Activated CD4-positive, CD25-positive, alpha-beta regulatory T cell treated with anti-CD3 and anti-CD28 coated beads, Interleukin-2, amount 50 U/mL, for 72 hours (primary cell): ENCODE measurements at regions not wholly inside any gene's neighbourhood (a gene's known extent, or its start where the extent isn't known, plus 50 kb on each side); places are given as distances from the start of the nearest gene placed in this dataset.

Experiments
- DNase-seq: peaks from one replicate; pipeline ENCODE4 v3.0.0; 2021

GRCh38 chr15:25051399-25052154, 96.8 kb downstream of the SNRPN start:
- no peak for DNase-seq

GRCh38 chr15:25052191-25052999, 97.6 kb downstream of the SNRPN start:
- no peak for DNase-seq

GRCh38 chr15:25053000-25053815, 98.4 kb downstream of the SNRPN start:
- peak; percentile 13 for DNase-seq

- DNase-seq: no peak
These were observed 99.5 kb downstream of the SNRPN start for GRCh38 chr15:25054329-25054728.

GRCh38 chr15:25054943-25055342, 100.2 kb downstream of the SNRPN start:
- peak; percentile 3 for DNase-seq

GRCh38 chr15:25055356-25056068, 100.7 kb downstream of the SNRPN start:
- peak; percentile 6 for DNase-seq

- peak; percentile 24 for DNase-seq
These were observed 102.0 kb downstream of the SNRPN start for GRCh38 chr15:25056484-25057425.

GRCh38 chr15:25057574-25057973, 102.8 kb downstream of the SNRPN start:
- no peak for DNase-seq

GRCh38 chr15:25058080-25058785, 103.4 kb downstream of the SNRPN start:
- DNase-seq: peak; percentile 22

GRCh38 chr15:25059698-25060471, 105.1 kb downstream of the SNRPN start:
- DNase-seq: no peak

GRCh38 chr15:25060472-25060803, 105.7 kb downstream of the SNRPN start:
- DNase-seq: no peak

GRCh38 chr15:25060996-25061620, 106.3 kb downstream of the SNRPN start:
- DNase-seq: no peak

- DNase-seq: peak; percentile 1
These were observed 107.2 kb downstream of the SNRPN start for GRCh38 chr15:25061808-25062550.

- peak; percentile 6 for DNase-seq
These were observed 108.0 kb downstream of the SNRPN start for GRCh38 chr15:25062551-25063430.

- DNase-seq: no peak
These were observed 110.5 kb downstream of the SNRPN start for GRCh38 chr15:25065286-25065685.

GRCh38 chr15:25065876-25066275, 111.1 kb downstream of the SNRPN start:
- DNase-seq: no peak

- DNase-seq: no peak
These were observed 111.9 kb downstream of the SNRPN start for GRCh38 chr15:25066708-25067107.
